ENCODE measurements at regions not wholly inside any gene's neighbourhood (a gene's known extent, or its start where the extent isn't known, plus 50 kb on each side); places are given as distances from the start of the nearest gene placed in this dataset.

GRCh38 chr5:113742176-113742575, 228.7 kb downstream of the YTHDC2 start:
- H3K27me3 ChIP-seq (ENCODE audit: low read length): no peaks in the 10 kb centered on the region
- no peak overlapping the region for H3K9ac ChIP-seq (ENCODE audit: low read length)
- H3K36me3 ChIP-seq (ENCODE audit: low read length): no peaks in the 10 kb centered on the region
- H3K79me2 ChIP-seq (ENCODE audit: insufficient read depth, low read length): no peaks in the 10 kb centered on the region
- H3K4me2 ChIP-seq (ENCODE audit: low read depth, low read length, poor library complexity, severe bottlenecking): no peak overlapping the region
- no peak overlapping the region for H2AFZ ChIP-seq (ENCODE audit: low read depth, low read length, severe bottlenecking)
- TF ChIP-seq CTCF (IDR thresholded peaks at IDR 0.05; ENCODE audit: insufficient read depth, low read length, poor library complexity, severe bottlenecking) (no peak), EZH2phosphoT487 (conservative IDR thresholded peaks at IDR 0.05; ENCODE audit: low read length) (no peak)
- H3F3A ChIP-seq (ENCODE audit: insufficient read depth): no peaks in the 10 kb centered on the region
- no peaks in the 10 kb centered on the region for H4K20me1 ChIP-seq (ENCODE audit: low read depth, low read length)
- H3K4me3 ChIP-seq (ENCODE audit: insufficient read depth, low read length, poor library complexity, severe bottlenecking): no peak overlapping the region
- no peak overlapping the region for H3K27ac ChIP-seq (ENCODE audit: low read depth, low read length)
- no peaks in the 10 kb centered on the region for H3K9me2 ChIP-seq (replicated peaks; ENCODE audit: insufficient read depth, low read length)
- H3K9me3 ChIP-seq (ENCODE audit: insufficient read depth, low read length): no peaks in the 10 kb centered on the region

GRCh38 chr5:113742639-113743038, 229.1 kb downstream of the YTHDC2 start:
- Histone ChIP-seq H3K27ac (ENCODE audit: low read depth, low read length) (no peak overlapping the region), H2AFZ (ENCODE audit: low read depth, low read length, severe bottlenecking) (no peak overlapping the region), H3K79me2 (ENCODE audit: insufficient read depth, low read length) (no peaks in the 10 kb centered on the region), H3K9ac (ENCODE audit: low read length) (no peak overlapping the region), H3K27me3 (ENCODE audit: low read length) (no peaks in the 10 kb centered on the region), H3K9me3 (ENCODE audit: insufficient read depth, low read length) (no peaks in the 10 kb centered on the region), H3K4me3 (ENCODE audit: insufficient read depth, low read length, poor library complexity, severe bottlenecking) (no peak overlapping the region), H3F3A (ENCODE audit: insufficient read depth) (no peaks in the 10 kb centered on the region), H3K9me2 (replicated peaks; ENCODE audit: insufficient read depth, low read length) (no peaks in the 10 kb centered on the region), H4K20me1 (ENCODE audit: low read depth, low read length) (no peaks in the 10 kb centered on the region), H3K36me3 (ENCODE audit: low read length) (no peaks in the 10 kb centered on the region), H3K4me2 (ENCODE audit: low read depth, low read length, poor library complexity, severe bottlenecking) (no peak overlapping the region)
- no peak for TF ChIP-seq CTCF (IDR thresholded peaks at IDR 0.05; ENCODE audit: insufficient read depth, low read length, poor library complexity, severe bottlenecking)
- TF ChIP-seq EZH2phosphoT487 (conservative IDR thresholded peaks at IDR 0.05; ENCODE audit: low read length): no peak

- Histone ChIP-seq H3K9me3 (ENCODE audit: insufficient read depth, low read length) (no peaks in the 10 kb centered on the region), H3K4me2 (ENCODE audit: low read depth, low read length, poor library complexity, severe bottlenecking) (no peak overlapping the region), H3K9me2 (replicated peaks; ENCODE audit: insufficient read depth, low read length) (no peaks in the 10 kb centered on the region), H3K27me3 (ENCODE audit: low read length) (no peaks in the 10 kb centered on the region), H3K27ac (ENCODE audit: low read depth, low read length) (no peak overlapping the region), H4K20me1 (ENCODE audit: low read depth, low read length) (no peaks in the 10 kb centered on the region), H3F3A (ENCODE audit: insufficient read depth) (no peaks in the 10 kb centered on the region), H3K4me3 (ENCODE audit: insufficient read depth, low read length, poor library complexity, severe bottlenecking) (no peak overlapping the region), H3K36me3 (ENCODE audit: low read length) (no peaks in the 10 kb centered on the region), H3K9ac (ENCODE audit: low read length) (no peak overlapping the region), H3K79me2 (ENCODE audit: insufficient read depth, low read length) (no peaks in the 10 kb centered on the region), H2AFZ (ENCODE audit: low read depth, low read length, severe bottlenecking) (no peak overlapping the region)
- TF ChIP-seq EZH2phosphoT487 (conservative IDR thresholded peaks at IDR 0.05; ENCODE audit: low read length): no peak
- TF ChIP-seq CTCF (IDR thresholded peaks at IDR 0.05; ENCODE audit: insufficient read depth, low read length, poor library complexity, severe bottlenecking): no peak
Measured at GRCh38 chr5:113748403-113748802, 234.9 kb downstream of the YTHDC2 start.

Measured in SU-DHL-6 (cell line).